ENCODE measurements at regions not wholly inside any gene's neighbourhood (a gene's known extent, or its start where the extent isn't known, plus 50 kb on each side); places are given as distances from the start of the nearest gene placed in this dataset.

DNA sequence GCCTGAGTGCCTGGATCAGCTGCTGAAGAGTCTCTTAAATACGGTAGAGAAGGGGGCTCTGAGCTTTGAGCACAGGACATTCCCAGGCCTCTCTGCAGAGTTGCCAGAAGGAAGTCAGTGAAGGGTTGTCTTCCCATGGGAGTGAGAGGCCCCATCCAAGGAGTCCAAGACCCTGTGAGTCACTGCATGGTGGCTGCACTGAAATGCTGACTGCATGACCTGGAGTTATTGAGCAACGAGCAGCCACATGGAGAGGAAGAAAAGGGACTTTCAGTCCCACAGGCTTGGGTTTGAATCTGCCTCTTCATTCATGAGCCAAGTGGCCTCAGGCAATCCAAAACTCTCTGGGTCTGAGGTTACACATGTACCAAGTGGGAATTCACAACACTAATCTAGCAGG, 69.6 kb upstream of the RASGRF1 start:
- H3K4me3 ChIP-seq: no peak overlapping the region
- CTCF ChIA-PET: no interaction called here
- H3K27ac ChIP-seq: no peak overlapping the region
- TF ChIP-seq EZH2 (IDR thresholded peaks at IDR 0.05; ENCODE audit: low read depth): no peak
- TF ChIP-seq, protein P1, sequence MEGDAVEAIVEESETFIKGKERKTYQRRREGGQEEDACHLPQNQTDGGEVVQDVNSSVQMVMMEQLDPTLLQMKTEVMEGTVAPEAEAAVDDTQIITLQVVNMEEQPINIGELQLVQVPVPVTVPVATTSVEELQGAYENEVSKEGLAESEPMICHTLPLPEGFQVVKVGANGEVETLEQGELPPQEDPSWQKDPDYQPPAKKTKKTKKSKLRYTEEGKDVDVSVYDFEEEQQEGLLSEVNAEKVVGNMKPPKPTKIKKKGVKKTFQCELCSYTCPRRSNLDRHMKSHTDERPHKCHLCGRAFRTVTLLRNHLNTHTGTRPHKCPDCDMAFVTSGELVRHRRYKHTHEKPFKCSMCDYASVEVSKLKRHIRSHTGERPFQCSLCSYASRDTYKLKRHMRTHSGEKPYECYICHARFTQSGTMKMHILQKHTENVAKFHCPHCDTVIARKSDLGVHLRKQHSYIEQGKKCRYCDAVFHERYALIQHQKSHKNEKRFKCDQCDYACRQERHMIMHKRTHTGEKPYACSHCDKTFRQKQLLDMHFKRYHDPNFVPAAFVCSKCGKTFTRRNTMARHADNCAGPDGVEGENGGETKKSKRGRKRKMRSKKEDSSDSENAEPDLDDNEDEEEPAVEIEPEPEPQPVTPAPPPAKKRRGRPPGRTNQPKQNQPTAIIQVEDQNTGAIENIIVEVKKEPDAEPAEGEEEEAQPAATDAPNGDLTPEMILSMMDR (conservative IDR thresholded peaks at IDR 0.05): no peak
- DNase-seq: no peak
- H4K20me1 ChIP-seq (ENCODE audit: insufficient read depth): no peaks in the 10 kb centered on the region
- H3F3A ChIP-seq (ENCODE audit: insufficient read depth, low read depth): peaks cover 22% of the 10 kb centered on the region; the same call in 1 of the 2 replicates
- no peaks in the 10 kb centered on the region for H3K9me3 ChIP-seq (ENCODE audit: insufficient read depth, low read depth)
- no peaks in the 10 kb centered on the region for H3K27me3 ChIP-seq (ENCODE audit: insufficient read depth, low read depth)
- peaks cover 42% of the 10 kb centered on the region for H3K4me1 ChIP-seq (replicated peaks; ENCODE audit: insufficient read depth)
- BruUV-seq (replicated peaks): no TSS peak
- H2AFZ ChIP-seq: no peak overlapping the region
- POLR2A ChIA-PET (ENCODE audit: unreplicated experiment): no interaction called here
- no peaks in the 10 kb centered on the region for H3K36me3 ChIP-seq (ENCODE audit: low read depth)
- intact Hi-C loops (cut with micrococcal nuclease; ENCODE audit: unreplicated experiment): no loop called here
- H3K9me2 ChIP-seq (ENCODE audit: insufficient read depth): no peaks in the 10 kb centered on the region
- no peaks in the 10 kb centered on the region for H3K79me2 ChIP-seq (ENCODE audit: low read depth)
- H3K4me2 ChIP-seq: no peak overlapping the region

DNA sequence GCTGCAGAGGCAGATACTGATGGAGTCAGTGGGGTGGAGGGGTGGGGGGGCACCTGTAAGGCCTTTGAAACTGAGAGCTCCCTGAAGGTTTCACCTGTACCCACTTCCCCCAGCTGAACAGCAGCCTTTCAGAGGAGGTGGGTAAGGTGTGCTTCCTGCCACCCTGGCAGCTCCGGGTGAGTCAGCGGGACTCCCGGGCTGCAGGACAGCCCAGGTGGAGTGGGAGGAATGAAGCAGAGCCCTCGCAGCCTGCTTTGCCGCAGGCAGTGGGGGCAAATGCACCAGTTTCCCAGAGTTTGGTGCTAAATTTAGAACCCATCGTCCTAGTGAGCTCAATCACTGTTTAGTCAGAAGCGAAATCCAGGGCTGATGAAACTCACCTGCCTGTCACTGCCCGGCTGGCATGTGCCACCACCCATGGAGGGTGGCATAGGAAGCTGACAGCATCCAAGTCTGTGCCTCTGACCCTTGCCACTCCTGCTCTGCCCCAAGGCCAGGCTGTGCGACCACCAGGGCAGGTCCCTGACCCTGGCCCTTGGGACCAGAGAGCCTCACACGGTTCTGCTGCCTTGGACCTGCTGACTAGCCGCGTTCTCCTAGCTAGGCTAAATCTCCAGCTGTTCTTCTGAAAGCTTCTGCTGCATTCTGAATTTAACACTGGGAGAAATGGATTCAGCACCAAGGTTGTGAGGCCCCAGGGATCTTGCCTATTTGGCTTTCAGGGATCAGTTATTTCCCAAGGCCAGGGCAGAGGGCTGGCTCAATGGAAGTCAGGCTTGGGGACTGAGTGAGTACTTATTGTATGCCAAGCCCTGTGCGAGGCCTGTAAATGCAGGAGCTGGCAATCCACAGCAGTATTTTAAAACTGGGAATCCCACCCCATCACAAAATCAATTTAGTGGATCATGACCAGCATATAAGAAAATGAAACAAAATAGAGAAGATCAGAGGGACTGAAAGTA, 67.3 kb upstream of the RASGRF1 start:
- intact Hi-C loops (cut with micrococcal nuclease; ENCODE audit: unreplicated experiment): no loop called here
- POLR2A ChIA-PET (ENCODE audit: unreplicated experiment): interaction anchor here (0.7 kb wide), 1 partner anchor 120 kb away, joined by 4 read pairs; no protein-coding TSS in a partner anchor
- no peaks in the 10 kb centered on the region for H3K36me3 ChIP-seq (ENCODE audit: low read depth)
- H3K4me3 ChIP-seq: no peak overlapping the region
- H3K9me2 ChIP-seq (ENCODE audit: insufficient read depth): no peaks in the 10 kb centered on the region
- peaks cover 40% of the 10 kb centered on the region for H3K4me1 ChIP-seq (replicated peaks; ENCODE audit: insufficient read depth)
- H3F3A ChIP-seq (ENCODE audit: insufficient read depth, low read depth): peaks cover 22% of the 10 kb centered on the region; the same call in 1 of the 2 replicates
- H2AFZ ChIP-seq: no peak overlapping the region
- TF ChIP-seq, protein P1 (conservative IDR thresholded peaks at IDR 0.05): no peak
- no peak for TF ChIP-seq EZH2 (IDR thresholded peaks at IDR 0.05; ENCODE audit: low read depth)
- peak overlapping the region; percentile 78 for H3K27ac ChIP-seq
- BruUV-seq (replicated peaks): no TSS peak
- no peaks in the 10 kb centered on the region for H4K20me1 ChIP-seq (ENCODE audit: insufficient read depth)
- H3K4me2 ChIP-seq: peak overlapping the region; percentile 64
- CTCF ChIA-PET: interaction anchor here (0.5 to 0.7 kb wide), 3 partner anchors 27 to 254 kb away, joined by 3 to 7 read pairs (median 3); no protein-coding TSS in a partner anchor
- no peaks in the 10 kb centered on the region for H3K27me3 ChIP-seq (ENCODE audit: insufficient read depth, low read depth)
- H3K9me3 ChIP-seq (ENCODE audit: insufficient read depth, low read depth): no peaks in the 10 kb centered on the region
- no peaks in the 10 kb centered on the region for H3K79me2 ChIP-seq (ENCODE audit: low read depth)
- peak; percentile 82 to 94 for DNase-seq

DNA sequence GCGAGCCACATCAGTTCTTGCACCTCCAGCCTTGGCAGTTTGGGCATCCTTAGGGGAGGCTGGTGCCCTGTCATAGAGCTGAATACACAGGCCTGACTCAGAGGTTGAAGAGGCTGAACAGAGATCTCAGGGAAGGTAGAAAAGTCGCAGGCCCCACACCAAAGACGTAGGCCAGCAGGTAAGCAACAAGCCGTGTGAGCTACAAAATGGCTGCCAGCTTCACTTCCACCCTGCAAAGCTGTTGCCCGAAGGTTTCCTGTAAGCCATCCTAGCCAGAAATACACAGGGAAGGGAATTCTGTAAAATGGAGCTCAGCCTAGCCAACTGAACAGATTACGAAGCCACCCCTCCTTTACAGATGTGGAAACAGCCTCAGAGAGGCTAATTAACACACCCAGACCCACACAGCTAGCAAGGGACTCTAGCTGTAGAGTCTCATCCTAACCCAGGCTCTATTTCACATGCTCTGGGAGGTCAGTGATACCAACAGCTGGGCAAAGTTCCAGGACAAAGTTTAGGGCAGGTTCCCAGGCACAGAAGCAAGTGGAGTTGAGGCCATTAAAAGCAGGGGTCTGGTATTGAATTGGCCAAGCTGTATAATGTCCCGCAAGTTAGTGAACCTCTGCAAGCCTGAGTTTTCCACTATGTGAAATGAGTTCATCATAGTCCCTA, 66.3 kb upstream of the RASGRF1 start:
- H3K9me2 ChIP-seq (ENCODE audit: insufficient read depth): no peaks in the 10 kb centered on the region
- no peak for DNase-seq
- intact Hi-C loops (cut with micrococcal nuclease; ENCODE audit: unreplicated experiment): no loop called here
- peak overlapping the region; percentile 78 for H3K27ac ChIP-seq
- no peaks in the 10 kb centered on the region for H4K20me1 ChIP-seq (ENCODE audit: insufficient read depth)
- no peak overlapping the region for H2AFZ ChIP-seq
- H3K79me2 ChIP-seq (ENCODE audit: low read depth): no peaks in the 10 kb centered on the region
- TF ChIP-seq, protein P1 (conservative IDR thresholded peaks at IDR 0.05): no peak
- no peak for TF ChIP-seq EZH2 (IDR thresholded peaks at IDR 0.05; ENCODE audit: low read depth)
- H3K36me3 ChIP-seq (ENCODE audit: low read depth): no peaks in the 10 kb centered on the region
- H3K9me3 ChIP-seq (ENCODE audit: insufficient read depth, low read depth): no peaks in the 10 kb centered on the region
- CTCF ChIA-PET: interaction anchor here (0.7 kb wide), 1 partner anchor 28 kb away, joined by 3 read pairs; no protein-coding TSS in a partner anchor
- H3F3A ChIP-seq (ENCODE audit: insufficient read depth, low read depth): peaks cover 22% of the 10 kb centered on the region; the same call in 1 of the 2 replicates
- no peaks in the 10 kb centered on the region for H3K27me3 ChIP-seq (ENCODE audit: insufficient read depth, low read depth)
- BruUV-seq (replicated peaks): no TSS peak
- peaks cover 30% of the 10 kb centered on the region for H3K4me1 ChIP-seq (replicated peaks; ENCODE audit: insufficient read depth)
- POLR2A ChIA-PET (ENCODE audit: unreplicated experiment): no interaction called here
- no peak overlapping the region for H3K4me3 ChIP-seq
- peak overlapping the region; percentile 52 for H3K4me2 ChIP-seq
